Stimulated activated naive B cell treated with anti-CD40 and anti-IgM and Interleukin-4, amounts not matched to agents 10 μg/mL and 1 μg/mL and 100 μg/mL, for 72 hours (primary cell): ENCODE measurements at regions not wholly inside any gene's neighbourhood (a gene's known extent, or its start where the extent isn't known, plus 50 kb on each side); places are given as distances from the start of the nearest gene placed in this dataset.

Experiments used
- ATAC-seq, 2 donors: fragments of 150-1000 bp; cut with Tn5 transposase; replicated peaks; 2 replicates each; pipeline ENCODE4 v1.10.0; 2021; ENCODE audit warnings: moderate library complexity in 1 of 2
- DNase-seq: peaks from one replicate; pipeline ENCODE4 v3.0.0; 2021
- H3K27ac Mint-ChIP-seq: one replicate; pipeline ENCODE4 v1.8.0; 2022; ENCODE audit warnings: mild to moderate bottlenecking, mixed read lengths
- H3K27me3 Mint-ChIP-seq, 2 donors: one replicate each; pipeline ENCODE4 v1.8.0; 2022; ENCODE audit warnings: mixed read lengths in 2 of 2
- H3K36me3 Mint-ChIP-seq, 2 donors: one replicate each; pipeline ENCODE4 v1.8.0; 2022; ENCODE audit warnings: mixed read lengths in 2 of 2, mild to moderate bottlenecking in 1 of 2
- H3K4me1 Mint-ChIP-seq, 2 donors: one replicate each; pipeline ENCODE4 v1.8.0; 2022; ENCODE audit warnings: mixed read lengths in 2 of 2, mild to moderate bottlenecking in 1 of 2
- H3K4me3 Mint-ChIP-seq, 2 donors: one replicate each; pipeline ENCODE4 v1.8.0; 2022; ENCODE audit warnings: mild to moderate bottlenecking in 2 of 2, mixed read lengths in 2 of 2, moderate library complexity in 1 of 2
- H3K9me3 Mint-ChIP-seq, 2 donors: one replicate each; pipeline ENCODE4 v1.8.0; 2022; ENCODE audit warnings: mixed read lengths in 2 of 2, mild to moderate bottlenecking in 1 of 2

DNA sequence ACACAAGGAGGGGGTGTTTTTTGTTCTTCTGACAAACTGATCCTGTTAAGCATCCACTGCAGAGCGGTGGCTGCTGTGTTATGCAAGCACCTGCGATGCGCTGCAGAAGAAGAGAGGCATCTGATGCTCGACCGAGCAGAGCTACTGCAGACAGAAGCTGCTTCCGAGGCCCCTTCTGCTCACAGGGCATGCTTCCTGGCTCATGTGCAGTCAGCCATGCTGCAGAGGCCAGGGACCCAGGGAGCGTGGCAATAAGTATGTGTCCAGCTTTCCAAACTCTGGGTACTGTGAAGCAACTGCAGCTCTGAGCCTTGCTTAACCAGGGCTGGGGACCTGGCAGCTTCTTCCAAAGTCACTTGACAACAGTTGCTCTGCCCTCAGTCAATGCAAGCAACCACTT, 448.6 kb upstream of the RBFOX1 start:
- no peak overlapping the region for H3K27ac Mint-ChIP-seq
- ATAC-seq (no peak), DNase-seq (no peak)
- peaks cover 0 to under 1% of the 10 kb centered on the region in 2 donors for H3K27me3 Mint-ChIP-seq
- H3K4me3 Mint-ChIP-seq = no peak overlapping the region
- H3K4me1 Mint-ChIP-seq = no peaks in the 10 kb centered on the region
- H3K36me3 Mint-ChIP-seq = no peaks in the 10 kb centered on the region
- H3K9me3 Mint-ChIP-seq = peaks cover 4% of the 10 kb centered on the region in 2 donors

DNA sequence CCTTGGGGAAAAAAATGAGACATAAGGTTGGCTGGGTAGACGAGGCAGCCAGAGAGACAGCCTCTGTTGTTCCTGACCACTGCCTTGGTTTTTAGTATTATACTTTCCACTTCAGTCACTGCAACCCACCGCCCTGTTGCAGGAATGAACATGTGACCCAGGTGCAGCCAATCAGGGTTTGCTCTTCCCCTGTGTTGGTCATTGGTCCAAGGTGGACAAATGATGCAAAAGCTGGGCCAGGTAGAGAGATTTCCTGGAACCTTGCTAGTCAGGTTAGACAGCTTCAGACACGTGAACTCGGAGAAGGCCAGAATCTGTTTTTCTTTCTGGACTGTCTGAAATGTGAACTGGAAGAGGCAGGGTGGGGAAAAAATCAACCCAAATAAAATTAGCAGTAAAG, 452.4 kb upstream of the RBFOX1 start:
- H3K27ac Mint-ChIP-seq = no peak overlapping the region
- H3K4me3 Mint-ChIP-seq = no peak overlapping the region
- no peak for DNase-seq
- no peaks in the 10 kb centered on the region for H3K27me3 Mint-ChIP-seq
- H3K4me1 Mint-ChIP-seq = no peaks in the 10 kb centered on the region
- ATAC-seq = no peak
- no peaks in the 10 kb centered on the region for H3K36me3 Mint-ChIP-seq
- no peaks in the 10 kb centered on the region for H3K9me3 Mint-ChIP-seq

DNA sequence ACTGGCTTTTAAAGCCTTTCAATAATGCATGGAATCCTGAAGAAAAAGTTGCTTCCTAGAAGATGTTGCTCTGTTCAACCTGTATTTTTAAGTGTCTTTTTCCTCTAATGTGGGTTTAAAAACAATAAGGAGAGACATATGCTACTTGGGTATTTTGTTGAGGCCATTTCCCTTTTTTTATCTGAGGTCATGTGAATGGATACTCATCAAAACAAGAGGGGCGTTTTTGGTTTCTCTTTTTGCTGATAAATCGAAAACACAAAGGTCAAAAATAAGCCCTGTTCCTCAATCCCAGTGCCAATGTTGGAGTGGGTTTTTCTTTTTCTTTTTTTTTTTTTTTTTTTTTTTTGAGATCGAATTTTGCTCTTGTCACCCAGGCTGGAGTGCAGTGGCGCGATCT, 468.0 kb upstream of the RBFOX1 start:
- Mint-ChIP-seq H3K4me1 (no peaks in the 10 kb centered on the region), H3K9me3 (peaks cover 3% of the 10 kb centered on the region in 2 donors), H3K27me3 (no peaks in the 10 kb centered on the region), H3K27ac (no peak overlapping the region), H3K36me3 (no peaks in the 10 kb centered on the region), H3K4me3 (no peak overlapping the region)
- ATAC-seq (no peak), DNase-seq (no peak)

DNA sequence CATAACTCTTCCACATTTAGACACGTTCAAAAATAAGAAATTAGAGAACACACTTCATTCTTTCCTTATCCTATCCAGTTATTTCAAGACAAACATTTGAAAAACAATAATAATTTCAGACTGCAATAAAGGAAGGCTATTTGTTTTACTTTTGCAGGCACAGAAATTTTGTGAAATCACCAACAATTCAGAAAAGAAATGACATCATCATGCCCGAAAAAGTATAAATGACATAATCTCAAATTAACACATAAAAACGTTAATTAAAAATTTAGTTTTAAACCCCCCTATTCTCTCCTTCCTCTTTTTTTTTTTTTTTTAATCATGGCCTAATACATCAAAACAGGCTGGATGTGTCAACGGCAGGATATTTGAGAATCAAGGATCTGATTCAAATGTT, 468.4 kb upstream of the RBFOX1 start:
- Mint-ChIP-seq H3K27me3 (no peaks in the 10 kb centered on the region), H3K9me3 (peaks cover 2 to 3% of the 10 kb centered on the region in 2 donors), H3K4me3 (no peak overlapping the region), H3K4me1 (no peaks in the 10 kb centered on the region), H3K27ac (no peak overlapping the region), H3K36me3 (no peaks in the 10 kb centered on the region)
- DNase-seq (no peak), ATAC-seq (no peak)

DNA sequence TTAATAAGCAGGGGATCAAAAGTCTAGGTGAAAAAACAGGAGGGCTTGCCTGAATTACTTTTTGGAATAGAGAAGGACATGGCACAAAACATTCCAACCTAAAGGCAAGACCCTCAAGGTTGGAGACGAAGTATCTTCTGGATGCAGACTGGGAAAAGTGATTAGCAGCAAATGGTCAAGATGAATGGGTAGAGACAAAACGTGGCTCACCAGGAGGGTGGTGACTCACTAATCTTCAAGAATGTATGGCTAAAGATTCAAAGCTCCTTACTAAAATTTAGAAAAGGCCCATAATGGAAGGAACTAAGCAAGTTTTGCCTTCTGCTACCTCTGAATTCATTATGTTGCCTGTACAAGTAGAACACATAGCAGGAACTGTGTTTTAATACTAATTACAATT, 469.5 kb upstream of the RBFOX1 start:
- H3K27ac Mint-ChIP-seq = no peak overlapping the region
- H3K4me3 Mint-ChIP-seq = no peak overlapping the region
- no peaks in the 10 kb centered on the region for H3K36me3 Mint-ChIP-seq
- no peak for DNase-seq
- H3K9me3 Mint-ChIP-seq = peaks cover 0 to 1% of the 10 kb centered on the region in 2 donors
- no peaks in the 10 kb centered on the region for H3K4me1 Mint-ChIP-seq
- ATAC-seq = no peak
- no peaks in the 10 kb centered on the region for H3K27me3 Mint-ChIP-seq

DNA sequence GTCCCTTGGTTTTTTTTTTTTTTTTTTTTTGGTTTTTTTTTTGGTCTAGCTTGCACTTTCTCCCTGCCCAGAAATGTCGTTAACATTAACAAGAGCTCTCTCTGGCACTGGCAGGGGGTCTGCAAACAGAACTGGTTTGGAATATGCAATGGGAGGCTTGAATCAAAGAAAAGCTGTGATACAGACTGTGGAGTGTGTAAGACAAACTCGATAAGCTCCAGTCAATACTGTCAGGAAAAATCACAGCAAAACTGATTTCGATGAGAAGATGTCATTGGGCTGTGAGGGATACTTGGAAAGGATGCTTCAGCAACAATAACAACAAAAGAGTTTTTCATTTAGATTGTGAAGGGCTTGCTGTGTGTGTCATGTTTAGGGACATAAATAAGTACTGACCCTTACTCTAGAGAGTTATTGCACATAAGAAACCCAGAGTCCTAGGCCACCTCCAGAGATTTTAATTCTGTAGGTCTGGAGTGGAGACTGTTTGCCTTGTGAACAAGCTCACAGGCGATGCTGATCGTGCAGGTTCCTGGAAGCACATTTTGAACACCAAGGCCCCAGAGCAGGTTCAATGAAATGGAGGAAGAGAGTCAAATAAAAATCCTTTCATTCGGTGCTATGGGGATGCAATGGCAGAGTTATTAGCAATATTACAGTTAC, 470.7 kb upstream of the RBFOX1 start:
- ATAC-seq (no peak), DNase-seq (no peak)
- Mint-ChIP-seq H3K4me1 (no peaks in the 10 kb centered on the region), H3K9me3 (no peaks in the 10 kb centered on the region), H3K36me3 (no peaks in the 10 kb centered on the region), H3K4me3 (no peak overlapping the region), H3K27me3 (no peaks in the 10 kb centered on the region), H3K27ac (no peak overlapping the region)

DNA sequence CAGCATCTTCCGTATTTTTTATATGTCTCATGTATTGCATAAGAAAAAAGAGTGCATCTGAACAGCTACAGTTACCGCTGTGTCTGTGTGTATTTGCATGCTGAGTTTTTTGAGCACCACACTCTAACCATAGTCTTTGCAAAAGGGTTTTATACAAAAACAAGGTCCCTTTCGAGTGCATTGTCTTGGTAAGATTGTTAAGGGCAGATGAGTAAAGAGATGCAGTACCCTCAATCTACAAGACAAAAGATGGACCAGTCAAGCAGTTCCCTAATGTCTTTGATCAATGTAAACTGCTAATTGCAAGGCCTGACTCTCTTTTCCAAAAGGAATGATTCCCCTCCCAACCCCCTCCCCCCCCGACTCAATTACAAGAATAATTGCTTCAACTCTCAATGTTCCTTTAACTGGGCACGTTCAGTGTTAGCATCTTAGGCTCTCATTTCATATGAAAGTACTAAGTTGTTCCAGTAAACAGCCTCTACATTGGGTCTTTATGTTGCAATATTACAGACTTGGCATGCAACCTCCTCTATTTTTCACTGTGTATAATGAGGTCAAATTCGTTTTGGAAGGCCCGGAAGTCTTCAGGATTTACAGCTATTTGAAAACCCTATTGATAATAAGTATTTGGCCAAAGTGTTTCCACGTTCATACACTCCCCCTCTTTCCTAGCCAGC, 471.4 kb upstream of the RBFOX1 start:
- Mint-ChIP-seq H3K4me1 (no peaks in the 10 kb centered on the region), H3K9me3 (no peaks in the 10 kb centered on the region), H3K27ac (no peak overlapping the region), H3K36me3 (no peaks in the 10 kb centered on the region), H3K27me3 (no peaks in the 10 kb centered on the region), H3K4me3 (no peak overlapping the region)
- no peak for ATAC-seq
- DNase-seq = no peak

DNA sequence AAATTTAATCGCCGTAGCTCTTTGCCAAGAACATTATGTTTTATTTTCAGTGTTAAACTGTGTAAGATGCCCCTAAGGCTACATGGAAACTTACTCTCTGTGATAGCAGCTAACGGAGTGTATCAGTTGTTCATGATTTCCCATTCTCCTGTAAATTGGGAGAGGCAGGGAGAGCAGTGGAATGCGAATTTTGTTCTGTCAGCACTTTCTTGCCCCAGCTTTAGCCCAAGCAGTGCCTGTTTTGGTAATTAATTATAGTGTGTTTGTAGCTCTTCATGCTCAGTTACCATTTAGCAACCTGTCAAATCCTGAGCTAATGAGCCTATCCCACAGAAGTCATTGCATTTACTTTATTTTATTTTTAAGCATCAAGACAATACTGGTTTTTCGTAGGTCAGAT, 475.1 kb upstream of the RBFOX1 start:
- ATAC-seq (no peak), DNase-seq (no peak)
- Mint-ChIP-seq H3K27ac (no peak overlapping the region), H3K4me1 (no peaks in the 10 kb centered on the region), H3K4me3 (no peak overlapping the region), H3K27me3 (no peaks in the 10 kb centered on the region), H3K9me3 (peaks cover 0 to 4% of the 10 kb centered on the region in 2 donors), H3K36me3 (no peaks in the 10 kb centered on the region)

DNA sequence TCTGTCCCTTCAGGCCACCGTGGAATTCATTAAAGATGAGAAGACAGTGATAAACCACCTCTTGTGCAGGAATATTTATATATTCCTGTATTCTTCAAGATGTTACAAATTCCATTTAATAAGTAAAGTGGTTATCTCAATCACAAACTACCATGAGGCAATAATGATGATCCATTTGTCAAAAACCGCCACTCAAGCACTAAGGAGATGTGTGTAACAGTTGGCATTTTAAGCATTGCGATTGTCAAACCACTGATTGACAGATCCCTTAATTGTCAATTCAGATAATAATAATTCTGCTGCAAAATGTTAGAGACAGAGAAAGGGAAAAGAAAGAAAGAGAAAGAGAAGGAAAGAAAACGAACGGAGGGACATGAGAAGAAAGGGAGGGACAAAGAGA, 476.1 kb upstream of the RBFOX1 start:
- ATAC-seq (no peak), DNase-seq (no peak)
- Mint-ChIP-seq H3K27ac (no peak overlapping the region), H3K9me3 (peaks cover 0 to 9% of the 10 kb centered on the region in 2 donors), H3K4me1 (no peaks in the 10 kb centered on the region), H3K36me3 (no peaks in the 10 kb centered on the region), H3K27me3 (no peaks in the 10 kb centered on the region), H3K4me3 (no peak overlapping the region)

DNA sequence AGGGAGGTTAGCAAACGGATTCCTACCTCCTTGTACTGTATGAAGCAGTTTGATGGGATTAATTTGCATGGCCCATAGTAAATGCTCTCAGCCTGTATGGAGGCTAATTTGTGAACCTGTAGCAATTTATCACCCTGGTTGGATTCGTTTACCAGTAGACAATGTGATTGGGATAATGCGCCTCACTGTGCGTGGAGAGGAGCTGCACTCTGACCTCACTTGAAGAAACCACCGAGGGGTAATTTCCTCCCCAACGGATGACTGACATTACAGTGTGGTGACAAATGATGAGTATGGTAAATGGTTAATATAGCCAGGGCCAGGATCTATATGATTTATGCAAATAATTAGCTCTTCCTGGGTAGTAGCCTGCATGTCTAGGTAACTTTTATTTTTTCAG, 479.1 kb upstream of the RBFOX1 start:
- Mint-ChIP-seq H3K9me3 (peaks cover 0 to 9% of the 10 kb centered on the region in 2 donors), H3K36me3 (no peaks in the 10 kb centered on the region), H3K4me3 (no peak overlapping the region), H3K27ac (no peak overlapping the region), H3K4me1 (no peaks in the 10 kb centered on the region), H3K27me3 (no peaks in the 10 kb centered on the region)
- DNase-seq = no peak
- no peak for ATAC-seq

DNA sequence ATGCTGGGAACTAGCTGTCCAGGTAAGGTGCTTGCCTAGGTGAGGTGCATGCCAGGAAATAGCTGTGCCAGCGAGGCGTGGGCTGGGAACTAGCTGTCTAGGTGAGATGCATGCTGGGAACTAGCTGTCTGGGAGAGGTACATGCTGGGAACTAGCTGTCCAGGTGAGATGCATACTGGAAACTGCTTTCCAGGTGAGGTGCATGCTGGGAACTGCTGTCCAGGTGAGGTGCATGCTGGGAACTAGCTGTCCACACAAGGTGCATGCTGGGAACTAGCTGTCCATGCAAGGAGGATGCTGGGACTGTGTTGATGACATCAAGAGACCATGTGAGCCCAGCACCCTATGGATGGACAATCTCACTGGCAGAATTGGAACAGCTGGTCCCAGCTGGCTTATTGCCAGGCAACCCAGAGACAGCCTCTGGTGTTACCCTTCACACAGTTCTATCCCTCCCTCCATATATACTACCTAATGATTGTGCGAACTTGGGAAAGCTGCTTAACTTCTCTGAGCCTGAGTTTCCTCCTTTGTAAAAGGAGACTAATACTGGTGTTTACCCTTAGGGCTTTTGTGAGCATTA, 479.9 kb upstream of the RBFOX1 start:
- H3K27ac Mint-ChIP-seq = no peak overlapping the region
- ATAC-seq (no peak), DNase-seq (no peak)
- no peaks in the 10 kb centered on the region for H3K27me3 Mint-ChIP-seq
- no peaks in the 10 kb centered on the region for H3K4me1 Mint-ChIP-seq
- H3K4me3 Mint-ChIP-seq = no peak overlapping the region
- H3K36me3 Mint-ChIP-seq = no peaks in the 10 kb centered on the region
- H3K9me3 Mint-ChIP-seq = peaks cover 0 to 9% of the 10 kb centered on the region in 2 donors

DNA sequence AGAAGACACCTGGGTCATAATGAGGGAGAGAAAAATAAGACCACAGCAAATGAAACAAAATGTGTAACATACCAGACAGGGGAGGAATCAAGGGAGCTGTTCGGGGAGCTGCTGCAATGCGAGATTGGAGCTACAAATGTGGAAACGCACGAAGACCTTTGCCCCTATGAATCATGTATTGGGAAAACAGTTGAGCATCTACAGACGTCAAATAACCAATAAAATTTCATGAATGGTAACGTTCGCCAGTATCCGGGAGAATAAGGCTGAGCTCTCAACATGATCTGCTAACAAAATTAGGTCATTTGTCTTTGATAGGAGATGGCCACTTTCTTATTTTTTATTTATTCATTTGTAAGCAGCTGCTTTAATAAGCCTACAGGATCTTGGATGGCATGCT, 486.2 kb upstream of the RBFOX1 start:
- no peaks in the 10 kb centered on the region for H3K36me3 Mint-ChIP-seq
- ATAC-seq (no peak), DNase-seq (no peak)
- no peak overlapping the region for H3K27ac Mint-ChIP-seq
- no peaks in the 10 kb centered on the region for H3K27me3 Mint-ChIP-seq
- no peak overlapping the region for H3K4me3 Mint-ChIP-seq
- peaks cover 12 to 16% of the 10 kb centered on the region in 2 donors for H3K9me3 Mint-ChIP-seq
- H3K4me1 Mint-ChIP-seq = no peaks in the 10 kb centered on the region

DNA sequence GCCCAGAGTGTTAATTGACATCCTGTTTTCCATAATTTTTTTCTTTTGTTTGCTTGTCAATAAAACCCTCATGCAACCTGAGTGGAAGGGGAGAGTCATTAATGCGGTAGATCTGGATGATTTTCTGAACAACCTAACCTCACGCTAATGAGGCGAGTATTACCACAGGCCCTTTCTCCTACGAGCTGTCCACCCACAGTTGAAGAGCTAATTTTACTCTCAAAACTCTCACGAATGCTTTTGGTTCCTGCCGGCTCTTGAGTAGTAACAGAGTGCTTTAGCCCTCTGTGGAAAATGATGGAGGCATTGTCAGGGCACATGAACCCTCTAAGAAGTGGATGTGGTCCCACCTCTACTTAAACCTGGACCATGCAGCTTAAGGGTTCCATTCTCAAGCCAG, 491.3 kb upstream of the RBFOX1 start:
- DNase-seq = no peak
- Mint-ChIP-seq H3K4me3 (no peak overlapping the region), H3K27me3 (no peaks in the 10 kb centered on the region), H3K27ac (no peak overlapping the region), H3K36me3 (no peaks in the 10 kb centered on the region), H3K4me1 (no peaks in the 10 kb centered on the region), H3K9me3 (peaks cover 15 to 19% of the 10 kb centered on the region in 2 donors)
- no peak for ATAC-seq

DNA sequence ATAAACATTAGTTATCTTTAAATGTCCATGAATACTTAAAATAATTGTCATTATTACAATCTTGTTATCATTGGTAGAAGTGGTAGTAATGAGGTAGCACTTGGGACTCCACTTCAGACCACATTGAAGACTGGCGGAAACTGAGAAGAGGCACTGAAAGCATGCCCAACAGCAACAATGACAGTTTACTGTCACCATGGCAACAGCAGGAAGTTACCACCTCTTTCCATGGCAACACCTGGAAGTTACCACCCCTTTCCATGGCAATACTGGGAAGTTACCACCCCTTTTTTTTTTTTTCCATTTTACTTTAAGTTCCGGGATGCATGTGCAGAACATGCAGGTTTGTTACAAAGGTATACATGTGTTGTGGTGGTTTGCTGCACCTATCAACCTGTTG, 494.9 kb upstream of the RBFOX1 start:
- Mint-ChIP-seq H3K4me3 (no peak overlapping the region), H3K36me3 (no peaks in the 10 kb centered on the region), H3K9me3 (peaks cover 6 to 7% of the 10 kb centered on the region in 2 donors), H3K4me1 (no peaks in the 10 kb centered on the region), H3K27me3 (no peaks in the 10 kb centered on the region), H3K27ac (no peak overlapping the region)
- ATAC-seq (no peak), DNase-seq (no peak)

DNA sequence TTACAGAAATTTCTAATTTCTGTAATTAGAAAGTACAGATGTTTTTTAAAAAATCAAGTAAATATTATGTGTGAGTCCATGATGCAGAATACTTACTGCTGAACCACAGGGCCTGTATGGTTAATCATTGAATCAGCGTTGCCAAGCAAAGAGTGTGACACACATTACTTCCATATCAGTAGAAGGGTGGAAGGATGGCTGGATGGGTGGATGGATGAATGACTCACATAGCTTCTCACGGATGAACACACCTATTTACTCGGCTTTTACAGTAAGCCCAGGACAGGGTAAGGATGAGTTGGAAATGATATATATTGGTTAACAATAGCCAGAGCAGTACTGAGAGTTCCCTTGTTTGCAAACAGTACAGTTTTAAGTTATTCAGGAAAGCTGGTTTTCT, 495.9 kb upstream of the RBFOX1 start:
- H3K4me1 Mint-ChIP-seq = no peaks in the 10 kb centered on the region
- DNase-seq (no peak), ATAC-seq (no peak)
- peaks cover 5 to 7% of the 10 kb centered on the region in 2 donors for H3K9me3 Mint-ChIP-seq
- H3K36me3 Mint-ChIP-seq = no peaks in the 10 kb centered on the region
- H3K27me3 Mint-ChIP-seq = no peaks in the 10 kb centered on the region
- no peak overlapping the region for H3K27ac Mint-ChIP-seq
- no peak overlapping the region for H3K4me3 Mint-ChIP-seq
